ENCODE measurements at regions not wholly inside any gene's neighbourhood (a gene's known extent, or its start where the extent isn't known, plus 50 kb on each side); places are given as distances from the start of the nearest gene placed in this dataset.

GRCh38 chr15:38687775-38688495 is 123.3 kb upstream of the RASGRP1 start:
- H3K4me2 ChIP-seq (ENCODE audit: low read length), result no peak overlapping the region
- H3K9me3 ChIP-seq (ENCODE audit: low read length), result no peaks in the 10 kb centered on the region
- H3K27ac ChIP-seq (ENCODE audit: low read length), result no peak overlapping the region
- H3K9ac ChIP-seq (ENCODE audit: low read length), result no peak overlapping the region
- no peaks in the 10 kb centered on the region for H3K36me3 ChIP-seq (ENCODE audit: insufficient read depth, low read length)
- no peaks in the 10 kb centered on the region for H3F3A ChIP-seq (ENCODE audit: insufficient read depth, low read length, poor library complexity, severe bottlenecking)
- H2AFZ ChIP-seq (ENCODE audit: low read depth, low read length), result no peak overlapping the region
- H3K9me2 ChIP-seq (ENCODE audit: insufficient read depth, low read length), result no peaks in the 10 kb centered on the region
- no peaks in the 10 kb centered on the region for H4K20me1 ChIP-seq (ENCODE audit: insufficient read depth)
- TF ChIP-seq EZH2 (IDR thresholded peaks at IDR 0.05; ENCODE audit: borderline replicate concordance, insufficient read depth, low read length, poor library complexity, severe bottlenecking) (no peak), RAD21 (conservative IDR thresholded peaks at IDR 0.05) (no peak), EP300 (conservative IDR thresholded peaks at IDR 0.05; ENCODE audit: poor library complexity, severe bottlenecking) (no peak), TAF1 (IDR thresholded peaks at IDR 0.05; ENCODE audit: low read depth) (no peak), SMC3 (conservative IDR thresholded peaks at IDR 0.05; ENCODE audit: poor library complexity) (no peak), REST (IDR thresholded peaks at IDR 0.05; ENCODE audit: borderline replicate concordance) (no peak), POLR2AphosphoS5 (IDR thresholded peaks at IDR 0.05) (no peak), MXI1 (conservative IDR thresholded peaks at IDR 0.05; ENCODE audit: poor library complexity, severe bottlenecking) (no peak)
- TF ChIP-seq, protein P1, sequence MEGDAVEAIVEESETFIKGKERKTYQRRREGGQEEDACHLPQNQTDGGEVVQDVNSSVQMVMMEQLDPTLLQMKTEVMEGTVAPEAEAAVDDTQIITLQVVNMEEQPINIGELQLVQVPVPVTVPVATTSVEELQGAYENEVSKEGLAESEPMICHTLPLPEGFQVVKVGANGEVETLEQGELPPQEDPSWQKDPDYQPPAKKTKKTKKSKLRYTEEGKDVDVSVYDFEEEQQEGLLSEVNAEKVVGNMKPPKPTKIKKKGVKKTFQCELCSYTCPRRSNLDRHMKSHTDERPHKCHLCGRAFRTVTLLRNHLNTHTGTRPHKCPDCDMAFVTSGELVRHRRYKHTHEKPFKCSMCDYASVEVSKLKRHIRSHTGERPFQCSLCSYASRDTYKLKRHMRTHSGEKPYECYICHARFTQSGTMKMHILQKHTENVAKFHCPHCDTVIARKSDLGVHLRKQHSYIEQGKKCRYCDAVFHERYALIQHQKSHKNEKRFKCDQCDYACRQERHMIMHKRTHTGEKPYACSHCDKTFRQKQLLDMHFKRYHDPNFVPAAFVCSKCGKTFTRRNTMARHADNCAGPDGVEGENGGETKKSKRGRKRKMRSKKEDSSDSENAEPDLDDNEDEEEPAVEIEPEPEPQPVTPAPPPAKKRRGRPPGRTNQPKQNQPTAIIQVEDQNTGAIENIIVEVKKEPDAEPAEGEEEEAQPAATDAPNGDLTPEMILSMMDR (IDR thresholded peaks at IDR 0.05; ENCODE audit: poor library complexity, severe bottlenecking), result no peak
- H3K79me2 ChIP-seq (replicated peaks; ENCODE audit: insufficient read depth, low read length), result no peaks in the 10 kb centered on the region
- H3K4me3 ChIP-seq (ENCODE audit: low read length), result no peak overlapping the region
- H3K27me3 ChIP-seq (ENCODE audit: insufficient read depth, low read depth, low read length), result no peaks in the 10 kb centered on the region

- Histone ChIP-seq H3K9me3 (ENCODE audit: low read length) (no peaks in the 10 kb centered on the region), H3F3A (ENCODE audit: insufficient read depth, low read length, poor library complexity, severe bottlenecking) (no peaks in the 10 kb centered on the region), H3K79me2 (replicated peaks; ENCODE audit: insufficient read depth, low read length) (no peaks in the 10 kb centered on the region), H3K36me3 (ENCODE audit: insufficient read depth, low read length) (no peaks in the 10 kb centered on the region), H2AFZ (ENCODE audit: low read depth, low read length) (no peak overlapping the region), H3K9ac (ENCODE audit: low read length) (no peak overlapping the region), H3K9me2 (ENCODE audit: insufficient read depth, low read length) (no peaks in the 10 kb centered on the region), H4K20me1 (ENCODE audit: insufficient read depth) (no peaks in the 10 kb centered on the region), H3K4me2 (ENCODE audit: low read length) (no peak overlapping the region), H3K4me3 (ENCODE audit: low read length) (no peak overlapping the region), H3K27ac (ENCODE audit: low read length) (no peak overlapping the region), H3K27me3 (ENCODE audit: insufficient read depth, low read depth, low read length) (no peaks in the 10 kb centered on the region)
- no peak for TF ChIP-seq SMC3 (conservative IDR thresholded peaks at IDR 0.05; ENCODE audit: poor library complexity)
- TF ChIP-seq, protein P1 (IDR thresholded peaks at IDR 0.05; ENCODE audit: poor library complexity, severe bottlenecking), result no peak
- no peak for TF ChIP-seq MXI1 (conservative IDR thresholded peaks at IDR 0.05; ENCODE audit: poor library complexity, severe bottlenecking)
- TF ChIP-seq EP300 (conservative IDR thresholded peaks at IDR 0.05; ENCODE audit: poor library complexity, severe bottlenecking), result no peak
- no peak for TF ChIP-seq TAF1 (IDR thresholded peaks at IDR 0.05; ENCODE audit: low read depth)
- no peak for TF ChIP-seq REST (IDR thresholded peaks at IDR 0.05; ENCODE audit: borderline replicate concordance)
- TF ChIP-seq POLR2AphosphoS5 (IDR thresholded peaks at IDR 0.05), result no peak
- TF ChIP-seq EZH2 (IDR thresholded peaks at IDR 0.05; ENCODE audit: borderline replicate concordance, insufficient read depth, low read length, poor library complexity, severe bottlenecking), result no peak
- TF ChIP-seq RAD21 (conservative IDR thresholded peaks at IDR 0.05), result no peak
Measured at GRCh38 chr15:38688761-38689160, 124.1 kb upstream of the RASGRP1 start.
